ENCODE measurements at regions not wholly inside any gene's neighbourhood (a gene's known extent, or its start where the extent isn't known, plus 50 kb on each side); places are given as distances from the start of the nearest gene placed in this dataset.
"Not testable (repeated sequence)": the region's sequence is repeated elsewhere in the genome, so short reads cannot be mapped to it uniquely, and the experiment has no call there.

DNA sequence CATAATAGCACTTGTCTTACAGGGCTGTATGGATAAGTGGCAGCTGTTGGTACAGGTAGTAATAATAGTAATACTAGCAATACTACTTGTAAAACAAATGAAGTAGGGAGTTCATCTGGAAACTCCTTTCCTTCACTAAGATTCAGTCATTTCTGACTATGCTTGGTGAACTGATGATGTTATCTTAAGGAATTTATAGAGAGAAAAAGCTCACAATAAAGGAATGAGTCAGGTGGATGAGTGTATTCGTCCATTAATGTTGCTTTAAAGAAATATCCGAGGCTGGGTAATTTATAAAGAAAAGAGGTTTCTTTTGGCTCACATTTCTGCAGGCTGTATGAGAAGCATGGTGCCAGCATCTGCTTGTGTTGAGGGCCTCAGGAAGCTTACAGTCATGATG, 477.3 kb downstream of the KLF12 start:
- no peak overlapping the region for H3K4me3 ChIP-seq (ENCODE audit: low read depth, low read length)
- Mint-ChIP-seq H3K27me3 (ENCODE audit: insufficient read depth, unreplicated experiment) (no peaks in the 10 kb centered on the region), H3K4me3 (ENCODE audit: unreplicated experiment) (no peak overlapping the region), H3K36me3 (ENCODE audit: insufficient read depth, unreplicated experiment) (no peaks in the 10 kb centered on the region), H3K27ac (ENCODE audit: unreplicated experiment) (no peak overlapping the region), H3K4me1 (ENCODE audit: low read depth, unreplicated experiment) (peaks cover 5% of the 10 kb centered on the region), H3K9me3 (ENCODE audit: unreplicated experiment) (peaks cover 10% of the 10 kb centered on the region)
- BruUV-seq (replicated peaks): no TSS peak
- POLR2A ChIA-PET: no interaction called here
- TF ChIP-seq, protein P1, sequence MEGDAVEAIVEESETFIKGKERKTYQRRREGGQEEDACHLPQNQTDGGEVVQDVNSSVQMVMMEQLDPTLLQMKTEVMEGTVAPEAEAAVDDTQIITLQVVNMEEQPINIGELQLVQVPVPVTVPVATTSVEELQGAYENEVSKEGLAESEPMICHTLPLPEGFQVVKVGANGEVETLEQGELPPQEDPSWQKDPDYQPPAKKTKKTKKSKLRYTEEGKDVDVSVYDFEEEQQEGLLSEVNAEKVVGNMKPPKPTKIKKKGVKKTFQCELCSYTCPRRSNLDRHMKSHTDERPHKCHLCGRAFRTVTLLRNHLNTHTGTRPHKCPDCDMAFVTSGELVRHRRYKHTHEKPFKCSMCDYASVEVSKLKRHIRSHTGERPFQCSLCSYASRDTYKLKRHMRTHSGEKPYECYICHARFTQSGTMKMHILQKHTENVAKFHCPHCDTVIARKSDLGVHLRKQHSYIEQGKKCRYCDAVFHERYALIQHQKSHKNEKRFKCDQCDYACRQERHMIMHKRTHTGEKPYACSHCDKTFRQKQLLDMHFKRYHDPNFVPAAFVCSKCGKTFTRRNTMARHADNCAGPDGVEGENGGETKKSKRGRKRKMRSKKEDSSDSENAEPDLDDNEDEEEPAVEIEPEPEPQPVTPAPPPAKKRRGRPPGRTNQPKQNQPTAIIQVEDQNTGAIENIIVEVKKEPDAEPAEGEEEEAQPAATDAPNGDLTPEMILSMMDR (IDR thresholded peaks at IDR 0.05; ENCODE audit: insufficient read depth in 1 of 2, low read depth in 1 of 2, low read length in 1 of 2, severe bottlenecking in 1 of 2, unreplicated experiment in 1 of 2): no peak
- no peaks in the 10 kb centered on the region for H3K27me3 ChIP-seq (replicated peaks; ENCODE audit: control insufficient read depth, insufficient read depth, low read length)
- intact Hi-C loops (cut with micrococcal nuclease; ENCODE audit: unreplicated experiment): no loop called here
- CTCF ChIA-PET: no interaction called here
- no peak for DNase-seq
- H3K4me1 ChIP-seq: no peaks in the 10 kb centered on the region
- no peaks in the 10 kb centered on the region for H3K36me3 ChIP-seq (ENCODE audit: control insufficient read depth, insufficient read depth, low read length)
- H3K9me3 ChIP-seq: no peaks in the 10 kb centered on the region

DNA sequence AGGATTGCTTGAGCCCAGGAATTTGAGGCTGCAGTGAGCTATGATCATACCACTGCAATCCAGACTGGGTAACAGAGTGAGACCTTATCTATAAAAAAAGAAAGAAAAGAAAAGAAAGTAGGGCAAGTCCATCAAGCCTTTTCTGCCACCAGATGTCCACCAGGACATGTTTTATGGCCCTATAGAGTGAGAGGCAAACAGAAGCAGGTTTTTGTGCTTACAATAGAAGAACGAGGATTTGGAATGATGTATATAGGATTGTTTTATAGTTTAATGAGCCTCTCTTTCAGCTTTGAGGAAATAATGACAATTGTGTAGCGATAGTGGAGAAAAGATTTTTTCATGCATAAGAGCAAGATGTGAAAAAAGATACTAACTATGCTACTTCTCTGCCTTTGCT, 480.5 kb downstream of the KLF12 start:
- BruUV-seq (replicated peaks): no TSS peak
- no peak overlapping the region for H3K4me3 ChIP-seq (ENCODE audit: low read depth, low read length)
- H3K9me3 Mint-ChIP-seq (ENCODE audit: unreplicated experiment): peaks cover 9% of the 10 kb centered on the region
- no peaks in the 10 kb centered on the region for H3K9me3 ChIP-seq
- H3K27ac Mint-ChIP-seq (ENCODE audit: unreplicated experiment): no peak overlapping the region
- H3K4me3 Mint-ChIP-seq (ENCODE audit: unreplicated experiment): no peak overlapping the region
- H3K4me1 Mint-ChIP-seq (ENCODE audit: low read depth, unreplicated experiment): no peaks in the 10 kb centered on the region
- POLR2A ChIA-PET: no interaction called here
- no peaks in the 10 kb centered on the region for H3K36me3 Mint-ChIP-seq (ENCODE audit: insufficient read depth, unreplicated experiment)
- intact Hi-C loops (cut with micrococcal nuclease; ENCODE audit: unreplicated experiment): no loop called here
- TF ChIP-seq, protein P1 (IDR thresholded peaks at IDR 0.05; ENCODE audit: insufficient read depth in 1 of 2, low read depth in 1 of 2, low read length in 1 of 2, severe bottlenecking in 1 of 2, unreplicated experiment in 1 of 2): no peak
- DNase-seq: no peak
- no peaks in the 10 kb centered on the region for H3K4me1 ChIP-seq
- H3K27me3 ChIP-seq (replicated peaks; ENCODE audit: control insufficient read depth, insufficient read depth, low read length): no peaks in the 10 kb centered on the region
- CTCF ChIA-PET: interaction anchor here (0.6 kb wide), 1 partner anchor 73 kb away, joined by 4 read pairs; no protein-coding TSS in a partner anchor
- no peaks in the 10 kb centered on the region for H3K36me3 ChIP-seq (ENCODE audit: control insufficient read depth, insufficient read depth, low read length)
- no peaks in the 10 kb centered on the region for H3K27me3 Mint-ChIP-seq (ENCODE audit: insufficient read depth, unreplicated experiment)

DNA sequence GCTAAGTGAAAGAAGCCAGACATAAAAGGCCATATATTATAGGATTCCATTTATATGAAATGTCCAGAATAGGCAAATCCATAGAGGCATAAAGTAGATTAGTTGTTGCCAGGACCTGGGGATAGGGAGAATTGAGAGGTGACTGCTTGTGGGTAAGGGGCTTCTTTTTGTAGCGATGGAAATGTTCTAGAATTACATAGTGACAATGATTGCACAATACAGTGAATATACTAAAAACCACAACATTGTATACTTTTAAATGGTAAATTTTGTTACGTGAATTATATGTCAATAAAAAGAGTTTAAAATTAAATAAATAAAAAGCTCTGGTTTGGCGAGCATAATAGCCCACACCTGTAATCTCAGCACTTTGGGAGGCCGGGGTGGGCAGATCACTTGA, 486.8 kb downstream of the KLF12 start:
- DNase-seq: no peak
- Histone ChIP-seq H3K9me3 (no peaks in the 10 kb centered on the region), H3K36me3 (ENCODE audit: control insufficient read depth, insufficient read depth, low read length) (no peaks in the 10 kb centered on the region), H3K4me1 (no peaks in the 10 kb centered on the region), H3K27me3 (replicated peaks; ENCODE audit: control insufficient read depth, insufficient read depth, low read length) (no peaks in the 10 kb centered on the region), H3K4me3 (ENCODE audit: low read depth, low read length) (no peak overlapping the region)
- intact Hi-C loops (cut with micrococcal nuclease; ENCODE audit: unreplicated experiment): no loop called here
- H3K9me3 Mint-ChIP-seq (ENCODE audit: unreplicated experiment): peaks cover 18% of the 10 kb centered on the region
- H3K4me1 Mint-ChIP-seq (ENCODE audit: low read depth, unreplicated experiment): no peaks in the 10 kb centered on the region
- H3K27ac Mint-ChIP-seq (ENCODE audit: unreplicated experiment): no peak overlapping the region
- TF ChIP-seq, protein P1 (IDR thresholded peaks at IDR 0.05; ENCODE audit: insufficient read depth in 1 of 2, low read depth in 1 of 2, low read length in 1 of 2, severe bottlenecking in 1 of 2, unreplicated experiment in 1 of 2): no peak
- H3K36me3 Mint-ChIP-seq (ENCODE audit: insufficient read depth, unreplicated experiment): no peaks in the 10 kb centered on the region
- no TSS peak for BruUV-seq (replicated peaks)
- H3K4me3 Mint-ChIP-seq (ENCODE audit: unreplicated experiment): no peak overlapping the region
- no peaks in the 10 kb centered on the region for H3K27me3 Mint-ChIP-seq (ENCODE audit: insufficient read depth, unreplicated experiment)
- ChIA-PET CTCF (no interaction called here), POLR2A (no interaction called here)

DNA sequence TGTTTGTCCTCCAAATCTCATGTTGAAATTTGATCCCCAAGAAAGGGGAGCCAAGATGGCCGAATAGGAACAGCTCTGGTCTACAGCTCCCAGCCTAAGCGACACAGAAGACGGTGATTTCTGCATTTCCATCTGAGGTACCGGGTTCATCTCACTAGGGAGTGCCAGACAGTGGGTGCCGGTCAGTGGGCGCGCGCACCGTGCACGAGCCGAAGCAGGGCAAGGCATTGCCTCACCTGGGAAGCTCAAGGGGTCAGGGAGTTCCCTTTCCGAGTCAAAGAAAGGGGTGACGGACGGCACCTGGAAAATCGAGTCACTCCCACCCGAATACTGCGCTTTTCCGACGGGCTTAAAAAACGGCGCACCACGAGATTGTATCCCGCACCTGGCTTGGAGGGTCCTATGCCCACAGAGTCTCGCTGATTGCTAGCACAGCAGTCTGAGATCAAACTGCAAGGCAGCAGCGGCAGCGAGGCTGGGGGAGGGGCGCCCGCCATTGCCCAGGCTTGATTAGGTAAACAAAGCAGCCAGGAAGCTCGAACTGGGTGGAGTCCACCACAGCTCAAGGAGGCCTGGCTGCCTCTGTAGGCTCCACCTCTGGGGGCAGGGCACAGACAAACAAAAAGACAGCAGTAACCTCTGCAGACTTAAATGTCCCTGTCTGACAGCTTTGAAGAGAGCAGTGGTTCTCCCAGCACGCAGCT, 493.6 kb downstream of the KLF12 start:
- intact Hi-C loops (cut with micrococcal nuclease; ENCODE audit: unreplicated experiment); H3K9me3 Mint-ChIP-seq (ENCODE audit: unreplicated experiment): not testable (repeated sequence)

More for the DNA sequence above, 493.6 kb downstream of the KLF12 start:
- H3K4me1 ChIP-seq; H3K27me3 Mint-ChIP-seq (ENCODE audit: insufficient read depth, unreplicated experiment); H3K27me3 ChIP-seq (replicated peaks; ENCODE audit: control insufficient read depth, insufficient read depth, low read length); CTCF ChIA-PET; H3K4me1 Mint-ChIP-seq (ENCODE audit: low read depth, unreplicated experiment); H3K36me3 Mint-ChIP-seq (ENCODE audit: insufficient read depth, unreplicated experiment); H3K36me3 ChIP-seq (ENCODE audit: control insufficient read depth, insufficient read depth, low read length); BruUV-seq (replicated peaks); H3K9me3 ChIP-seq; H3K27ac Mint-ChIP-seq (ENCODE audit: unreplicated experiment); H3K4me3 ChIP-seq (ENCODE audit: low read depth, low read length); H3K4me3 Mint-ChIP-seq (ENCODE audit: unreplicated experiment); POLR2A ChIA-PET; DNase-seq: not testable (repeated sequence)

Data from Caco-2 (cell line).